Omental fat pad (tissue), 3 donors: ENCODE measurements at regions not wholly inside any gene's neighbourhood (a gene's known extent, or its start where the extent isn't known, plus 50 kb on each side); places are given as distances from the start of the nearest gene placed in this dataset.

Source experiments
- ATAC-seq: fragments of 150-250 bp; one replicate; pipeline ENCODE4 v1.9.1; 2016; ENCODE audit warnings: mild to moderate bottlenecking, moderate library complexity; ENCODE audit not compliant: low FRiP score
- DNase-seq: peaks from one replicate; pipeline ENCODE4 v3.0.0-alpha.2; 2019; ENCODE audit warnings: low spot score
- TF ChIP-seq, protein P1 (sequence below), 3 donors: fragments of 450-650 bp; IDR thresholded peaks; one replicate each; pipeline ENCODE4 v1.5.1; 2016 to 2017; ENCODE audit warnings: antibody characterized with exemption in 3 of 3, mild to moderate bottlenecking in 3 of 3, moderate library complexity in 2 of 3

DNA sequence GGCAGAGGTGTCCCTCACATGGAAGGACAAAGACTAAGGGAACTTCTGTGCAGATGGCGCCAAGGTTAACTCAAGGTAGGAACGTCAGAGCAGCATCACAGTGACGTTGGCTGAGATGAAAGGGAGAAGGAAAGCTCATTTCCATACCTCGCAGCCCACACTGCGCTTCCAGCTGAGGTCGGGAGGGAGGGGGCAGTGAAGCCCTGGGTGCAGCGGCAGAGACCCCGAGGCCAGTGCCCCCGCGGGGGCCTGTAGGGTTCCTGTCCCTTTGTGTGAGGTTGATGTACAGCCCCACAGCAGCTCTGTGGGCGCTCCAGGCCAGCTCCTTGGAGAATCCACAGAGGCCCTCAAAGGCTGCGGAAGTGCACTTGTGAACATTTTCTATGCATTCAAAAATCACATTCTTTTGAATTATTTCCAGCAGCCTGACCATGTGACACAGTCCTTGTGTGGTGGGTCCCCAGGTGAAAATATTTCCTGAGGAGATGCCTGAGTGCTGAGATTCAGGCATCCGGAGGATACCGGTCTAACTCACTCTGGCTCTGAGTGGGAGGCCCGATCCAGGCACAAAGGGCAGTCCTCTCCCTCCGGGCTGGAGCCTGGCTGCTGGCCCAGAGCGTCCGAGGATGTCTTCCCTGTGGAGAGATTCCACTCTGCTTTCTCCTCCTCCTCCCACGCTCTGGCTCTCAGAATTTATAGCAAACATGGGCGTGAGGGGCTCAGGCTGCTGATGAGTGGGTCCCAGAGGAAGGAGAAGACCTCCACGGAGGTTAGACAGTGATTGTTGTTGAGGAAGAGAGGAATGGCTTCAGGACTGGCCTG is 150.7 kb downstream of the ICE1 start:
- DNase-seq (no peak), ATAC-seq (no peak)
- TF ChIP-seq, protein P1, sequence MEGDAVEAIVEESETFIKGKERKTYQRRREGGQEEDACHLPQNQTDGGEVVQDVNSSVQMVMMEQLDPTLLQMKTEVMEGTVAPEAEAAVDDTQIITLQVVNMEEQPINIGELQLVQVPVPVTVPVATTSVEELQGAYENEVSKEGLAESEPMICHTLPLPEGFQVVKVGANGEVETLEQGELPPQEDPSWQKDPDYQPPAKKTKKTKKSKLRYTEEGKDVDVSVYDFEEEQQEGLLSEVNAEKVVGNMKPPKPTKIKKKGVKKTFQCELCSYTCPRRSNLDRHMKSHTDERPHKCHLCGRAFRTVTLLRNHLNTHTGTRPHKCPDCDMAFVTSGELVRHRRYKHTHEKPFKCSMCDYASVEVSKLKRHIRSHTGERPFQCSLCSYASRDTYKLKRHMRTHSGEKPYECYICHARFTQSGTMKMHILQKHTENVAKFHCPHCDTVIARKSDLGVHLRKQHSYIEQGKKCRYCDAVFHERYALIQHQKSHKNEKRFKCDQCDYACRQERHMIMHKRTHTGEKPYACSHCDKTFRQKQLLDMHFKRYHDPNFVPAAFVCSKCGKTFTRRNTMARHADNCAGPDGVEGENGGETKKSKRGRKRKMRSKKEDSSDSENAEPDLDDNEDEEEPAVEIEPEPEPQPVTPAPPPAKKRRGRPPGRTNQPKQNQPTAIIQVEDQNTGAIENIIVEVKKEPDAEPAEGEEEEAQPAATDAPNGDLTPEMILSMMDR (IDR thresholded peaks at IDR 0.05), result no peak

DNA sequence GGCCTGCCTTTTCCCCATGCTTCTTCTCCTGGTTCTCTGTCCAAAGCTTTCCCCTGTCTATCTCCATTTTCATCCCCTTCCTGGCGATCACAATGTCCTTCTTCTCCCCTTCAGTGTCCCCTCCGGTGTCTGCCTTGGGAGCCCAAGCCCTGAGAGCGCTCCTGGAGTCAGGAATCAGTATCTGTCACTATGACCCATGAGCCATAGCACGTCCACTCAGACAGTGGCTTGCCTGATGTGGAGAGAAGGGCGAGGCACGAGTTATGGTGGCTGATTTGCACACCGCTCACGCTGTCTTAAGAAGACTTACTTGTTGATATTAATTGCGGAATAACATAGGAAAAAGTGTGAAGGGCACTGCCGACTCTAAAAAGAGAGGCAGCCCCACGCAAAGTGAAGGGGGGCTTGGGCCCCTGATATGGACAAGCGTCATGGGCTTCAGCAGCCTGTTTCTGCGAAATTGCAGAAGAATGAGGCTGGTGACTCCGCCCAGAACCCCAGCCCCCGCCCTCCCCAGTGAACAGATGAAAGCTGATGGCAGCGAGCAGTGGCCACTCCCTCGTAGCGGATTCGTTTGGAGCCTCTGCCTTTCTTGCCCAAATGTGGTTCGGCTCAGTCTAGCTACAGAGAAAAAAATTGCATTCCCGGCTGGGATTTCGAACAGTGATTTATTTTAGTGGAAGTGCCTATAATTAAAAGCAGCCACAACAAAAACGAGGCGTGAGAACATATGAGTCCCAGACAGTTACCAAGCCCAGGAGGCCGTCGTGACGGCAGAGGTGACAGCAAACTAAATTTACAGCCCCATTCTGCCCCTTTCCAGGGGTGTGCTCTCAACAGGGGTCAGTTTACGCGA is 149.8 kb downstream of the ICE1 start:
- TF ChIP-seq, protein P1 (IDR thresholded peaks at IDR 0.05), result no peak
- ATAC-seq, result peak; percentile 81
- DNase-seq, result no peak

DNA sequence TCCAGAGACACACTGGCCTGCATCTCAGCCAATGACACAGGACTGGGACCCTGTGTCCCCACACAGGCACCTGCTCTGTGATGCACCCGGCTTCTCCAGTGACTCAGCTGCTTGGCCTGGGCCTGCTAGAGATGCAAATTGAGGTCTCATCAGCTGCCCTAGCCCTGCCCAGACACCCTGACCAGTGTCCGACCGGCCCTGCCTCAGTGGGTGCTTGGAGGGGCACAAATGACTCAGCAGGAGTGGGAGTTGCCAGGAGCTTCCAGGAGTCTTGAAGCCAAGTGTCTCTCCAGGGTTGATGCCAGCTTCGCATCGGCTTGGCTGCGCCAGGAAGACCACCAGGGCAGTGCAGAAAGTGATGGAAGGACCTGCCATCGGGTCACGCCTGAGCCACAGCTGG is 148.2 kb downstream of the ICE1 start:
- no peak for ATAC-seq
- DNase-seq, result no peak
- TF ChIP-seq, protein P1 (IDR thresholded peaks at IDR 0.05), result no peak

DNA sequence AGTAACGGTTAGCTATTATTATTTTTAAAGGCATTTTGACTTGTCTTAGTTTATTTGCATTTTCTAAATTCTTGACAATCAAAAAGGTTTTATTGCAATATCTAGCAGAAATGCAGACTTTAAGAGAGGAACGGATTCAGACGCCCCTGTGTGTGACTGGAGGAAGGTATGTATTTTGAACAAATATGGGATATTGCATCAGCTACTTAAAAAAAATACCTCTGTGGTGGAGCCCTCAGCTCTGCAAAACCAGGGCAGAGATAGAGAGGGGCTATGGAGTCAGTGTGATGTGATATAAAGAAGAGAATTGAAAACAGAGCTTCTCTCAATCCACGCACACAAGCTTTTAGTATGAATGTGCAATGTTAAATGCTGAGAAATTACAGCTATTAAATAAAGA is 142.4 kb downstream of the ICE1 start:
- DNase-seq (no peak), ATAC-seq (no peak)
- TF ChIP-seq, protein P1 (IDR thresholded peaks at IDR 0.05), result no peak

DNA sequence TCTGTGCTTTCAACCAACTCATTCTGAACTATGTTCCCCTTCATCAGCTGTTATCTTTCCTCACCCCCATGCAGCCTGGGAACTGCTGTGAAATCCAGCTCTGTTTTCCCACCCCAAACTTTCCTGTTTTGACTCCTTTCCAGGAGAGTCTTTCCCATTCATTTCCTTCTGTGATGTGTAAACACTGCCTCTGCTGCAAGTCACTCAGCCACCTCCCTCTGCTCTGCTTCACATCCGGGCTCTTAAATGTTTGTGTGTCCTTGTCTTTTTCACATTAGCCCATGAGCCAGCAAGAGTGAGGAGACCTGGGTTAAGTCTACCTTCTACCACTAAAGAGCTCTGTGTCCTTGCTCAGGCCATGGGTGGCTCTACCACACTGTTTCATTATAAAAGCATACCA is 137.5 kb downstream of the ICE1 start:
- no peak for DNase-seq
- ATAC-seq, result no peak
- TF ChIP-seq, protein P1 (IDR thresholded peaks at IDR 0.05), result no peak

DNA sequence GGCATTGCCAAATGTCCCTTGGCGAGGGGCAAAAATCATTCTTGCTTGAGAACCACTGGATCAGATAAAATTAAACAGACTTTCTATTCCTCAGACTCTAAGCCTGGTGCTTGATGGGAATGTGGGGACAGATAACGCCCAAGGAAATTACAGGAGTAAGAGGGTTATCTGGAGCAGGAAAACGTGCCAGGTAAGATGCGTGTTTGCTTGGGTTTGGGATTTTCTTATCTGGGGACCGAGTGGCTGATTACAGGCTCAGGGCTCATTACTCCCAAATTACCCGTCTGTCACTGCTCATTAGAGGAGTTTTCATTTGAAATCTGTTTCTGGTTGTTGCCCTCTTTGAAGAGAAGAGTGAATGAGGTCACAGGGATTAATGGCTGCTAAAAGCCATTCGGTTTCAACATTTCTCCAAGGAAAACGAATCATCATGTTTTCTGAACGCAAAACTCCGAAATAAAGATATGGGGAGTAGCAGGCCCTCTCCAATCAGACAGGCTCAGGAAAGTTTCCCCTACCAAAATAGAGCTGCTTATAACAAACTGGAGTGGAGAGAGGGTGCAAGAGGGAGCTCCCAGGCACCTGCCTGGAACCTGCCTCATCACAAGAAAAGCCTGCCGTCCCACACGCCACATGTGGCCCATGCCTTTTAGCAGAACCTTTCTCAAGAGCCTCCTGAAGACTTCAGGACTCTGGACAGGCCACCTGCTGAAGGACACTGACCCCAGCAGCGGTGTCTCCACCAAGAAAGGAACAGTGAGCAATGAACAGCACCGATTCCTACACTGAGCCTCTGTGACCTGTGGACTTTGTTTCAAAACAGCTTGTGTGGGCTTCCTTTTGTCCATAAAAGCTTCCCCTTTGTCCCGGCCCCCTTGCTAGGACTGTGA is 136.4 kb downstream of the ICE1 start:
- DNase-seq, result no peak
- TF ChIP-seq, protein P1 (IDR thresholded peaks at IDR 0.05), result no peak
- no peak for ATAC-seq
